SK-N-MC (cell line): ENCODE measurements at regions not wholly inside any gene's neighbourhood (a gene's known extent, or its start where the extent isn't known, plus 50 kb on each side); places are given as distances from the start of the nearest gene placed in this dataset.

ENCODE experiments used
- EZH2 ChIP-seq: fragments of 200-600 bp; sonication (generic); IDR thresholded peaks from one replicate; pipeline ENCODE4 v1.6.1; 2017; ENCODE audit warnings: antibody characterized with exemption
- POLR2AphosphoS5 ChIP-seq: IDR thresholded peaks from 2 replicates; pipeline ENCODE4 v1.6.1; 2012; ENCODE audit warnings: mild to moderate bottlenecking, low read depth, low read length, borderline replicate concordance

GRCh38 chr21:27513016-27513415, 546.1 kb upstream of the ADAMTS5 start:
- TF ChIP-seq POLR2AphosphoS5: no peak
- no peak for TF ChIP-seq EZH2
